HEK293 (cell line): ENCODE measurements at regions not wholly inside any gene's neighbourhood (a gene's known extent, or its start where the extent isn't known, plus 50 kb on each side); places are given as distances from the start of the nearest gene placed in this dataset.

Source experiments
- CTCF ChIP-seq: fragments of 450-650 bp; formaldehyde crosslinking; IDR thresholded peaks from 2 replicates; pipeline ENCODE4 v1.5.1; 2016; ENCODE audit warnings: missing biosample characterization, missing genetic modification characterization
- REPIN1 ChIP-seq: fragments of 450-650 bp; formaldehyde crosslinking; IDR thresholded peaks from 2 replicates; pipeline ENCODE4 v1.5.1; 2017; ENCODE audit warnings: missing biosample characterization, missing genetic modification characterization, low read depth
- ZNF2 ChIP-seq: fragments of 450-650 bp; formaldehyde crosslinking; IDR thresholded peaks from 2 replicates; pipeline ENCODE4 v1.5.1; 2016; ENCODE audit warnings: missing biosample characterization, missing genetic modification characterization
- ZNF473 ChIP-seq: fragments of 450-650 bp; formaldehyde crosslinking; IDR thresholded peaks from 2 replicates; pipeline ENCODE4 v1.5.1; 2017; ENCODE audit warnings: missing biosample characterization, missing genetic modification characterization
- ZNF747 ChIP-seq: fragments of 450-650 bp; formaldehyde crosslinking; IDR thresholded peaks from 2 replicates; pipeline ENCODE4 v1.5.1; 2016; ENCODE audit warnings: missing biosample characterization, missing genetic modification characterization

- TF ChIP-seq CTCF (tag by site-specific recombination) (no peak), ZNF747 (tag by site-specific recombination) (no peak), ZNF2 (tag by site-specific recombination) (no peak), ZNF473 (tag by site-specific recombination) (no peak), REPIN1 (tag by site-specific recombination) (no peak)
Measured at GRCh38 chr1:232893481-232894313, 56.7 kb upstream of the NTPCR start.
